ENCODE measurements at regions not wholly inside any gene's neighbourhood (a gene's known extent, or its start where the extent isn't known, plus 50 kb on each side); places are given as distances from the start of the nearest gene placed in this dataset.
A peak's percentile ranks its signal among the peaks of the same experiment; 100 is the strongest.

DNA sequence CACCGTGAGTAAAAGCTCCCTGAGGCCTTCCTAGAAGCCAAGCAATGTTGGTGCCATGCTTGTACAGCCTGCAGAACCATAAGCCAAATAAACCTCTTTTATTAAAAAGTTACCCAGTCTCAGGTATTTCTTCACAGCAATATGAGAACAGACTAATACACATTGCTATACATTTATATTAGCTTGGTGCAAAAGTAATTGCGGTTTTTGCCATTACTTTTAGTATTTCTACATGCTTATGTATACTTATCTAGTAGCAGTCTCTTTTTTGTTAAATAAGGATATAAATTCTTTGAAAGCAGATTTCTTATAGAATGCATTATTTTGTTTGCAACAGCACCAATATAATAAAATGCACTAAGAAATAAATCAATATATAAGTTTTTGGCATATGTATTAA lies 619.6 kb downstream of the FSCB start:
- intact Hi-C loops (cut with micrococcal nuclease; ENCODE audit: unreplicated experiment): no loop called here
- BruUV-seq (replicated peaks): no TSS peak
- DNase-seq (ENCODE audit: low spot score): no peak
- POLR2A ChIA-PET (ENCODE audit: low non-redundant PET): no interaction called here
- H3K27me3 ChIP-seq (replicated peaks; ENCODE audit: insufficient read depth, low read depth, low read length, poor library complexity): no peaks in the 10 kb centered on the region
- no peaks in the 10 kb centered on the region for H3K36me3 ChIP-seq (ENCODE audit: insufficient read depth, low read length, poor library complexity, severe bottlenecking)
- no peak overlapping the region for H3K4me3 ChIP-seq (ENCODE audit: low read depth, low read length, poor library complexity, severe bottlenecking)
- H3K27ac ChIP-seq (ENCODE audit: low read depth, low read length, poor library complexity, severe bottlenecking): no peak overlapping the region
- peaks cover 10% of the 10 kb centered on the region for H3K4me1 ChIP-seq (ENCODE audit: insufficient read depth, low read length, poor library complexity, severe bottlenecking)
- H3K9me3 ChIP-seq (ENCODE audit: low read depth, low read length, poor library complexity, severe bottlenecking): no peaks in the 10 kb centered on the region
- CTCF ChIA-PET: no interaction called here
- no peak for TF ChIP-seq EZH2 (IDR thresholded peaks at IDR 0.05; ENCODE audit: borderline replicate concordance, low read depth, low read length, poor library complexity, severe bottlenecking)
- TF ChIP-seq, protein P1, sequence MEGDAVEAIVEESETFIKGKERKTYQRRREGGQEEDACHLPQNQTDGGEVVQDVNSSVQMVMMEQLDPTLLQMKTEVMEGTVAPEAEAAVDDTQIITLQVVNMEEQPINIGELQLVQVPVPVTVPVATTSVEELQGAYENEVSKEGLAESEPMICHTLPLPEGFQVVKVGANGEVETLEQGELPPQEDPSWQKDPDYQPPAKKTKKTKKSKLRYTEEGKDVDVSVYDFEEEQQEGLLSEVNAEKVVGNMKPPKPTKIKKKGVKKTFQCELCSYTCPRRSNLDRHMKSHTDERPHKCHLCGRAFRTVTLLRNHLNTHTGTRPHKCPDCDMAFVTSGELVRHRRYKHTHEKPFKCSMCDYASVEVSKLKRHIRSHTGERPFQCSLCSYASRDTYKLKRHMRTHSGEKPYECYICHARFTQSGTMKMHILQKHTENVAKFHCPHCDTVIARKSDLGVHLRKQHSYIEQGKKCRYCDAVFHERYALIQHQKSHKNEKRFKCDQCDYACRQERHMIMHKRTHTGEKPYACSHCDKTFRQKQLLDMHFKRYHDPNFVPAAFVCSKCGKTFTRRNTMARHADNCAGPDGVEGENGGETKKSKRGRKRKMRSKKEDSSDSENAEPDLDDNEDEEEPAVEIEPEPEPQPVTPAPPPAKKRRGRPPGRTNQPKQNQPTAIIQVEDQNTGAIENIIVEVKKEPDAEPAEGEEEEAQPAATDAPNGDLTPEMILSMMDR (conservative IDR thresholded peaks at IDR 0.05; ENCODE audit: low read depth, low read length): no peak

DNA sequence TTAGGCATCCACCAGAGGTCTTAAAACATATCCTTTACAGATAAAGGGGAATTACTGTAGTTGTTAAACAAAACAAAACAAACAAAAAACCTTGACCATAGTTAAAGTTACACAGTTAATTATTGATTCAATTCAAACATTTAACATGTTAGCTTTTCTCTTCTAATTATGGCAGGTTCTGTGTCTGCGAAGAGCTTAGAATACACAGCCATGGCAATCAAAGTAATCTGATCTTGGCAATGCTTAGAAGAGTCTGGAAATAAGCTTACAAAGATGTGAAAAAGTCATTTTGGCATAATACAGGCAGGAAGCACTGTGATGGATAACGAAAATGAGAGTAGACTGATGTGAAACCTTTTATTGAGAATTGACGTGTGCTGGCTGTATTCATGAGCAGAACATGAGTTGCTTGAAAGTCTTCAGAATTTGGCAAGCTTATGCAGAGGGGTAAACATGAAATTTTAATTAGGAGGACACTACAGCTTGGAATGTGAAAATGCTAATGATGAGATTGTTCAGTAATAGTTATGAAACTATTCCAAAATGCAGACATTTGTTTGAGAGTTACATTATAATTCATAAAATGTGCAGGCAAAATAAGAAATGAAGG lies 629.6 kb downstream of the FSCB start:
- Histone ChIP-seq H3K4me1 (ENCODE audit: insufficient read depth, low read length, poor library complexity, severe bottlenecking) (peaks cover 6% of the 10 kb centered on the region), H3K4me3 (ENCODE audit: low read depth, low read length, poor library complexity, severe bottlenecking) (no peak overlapping the region), H3K27me3 (replicated peaks; ENCODE audit: insufficient read depth, low read depth, low read length, poor library complexity) (no peaks in the 10 kb centered on the region), H3K27ac (ENCODE audit: low read depth, low read length, poor library complexity, severe bottlenecking) (no peak overlapping the region), H3K9me3 (ENCODE audit: low read depth, low read length, poor library complexity, severe bottlenecking) (no peaks in the 10 kb centered on the region), H3K36me3 (ENCODE audit: insufficient read depth, low read length, poor library complexity, severe bottlenecking) (no peaks in the 10 kb centered on the region)
- ChIA-PET CTCF (no interaction called here), POLR2A (ENCODE audit: low non-redundant PET) (no interaction called here)
- BruUV-seq (replicated peaks): no TSS peak
- peak; percentile 12 for DNase-seq (ENCODE audit: low spot score)
- TF ChIP-seq, protein P1 (conservative IDR thresholded peaks at IDR 0.05; ENCODE audit: low read depth, low read length): no peak
- TF ChIP-seq EZH2 (IDR thresholded peaks at IDR 0.05; ENCODE audit: borderline replicate concordance, low read depth, low read length, poor library complexity, severe bottlenecking): no peak
- intact Hi-C loops (cut with micrococcal nuclease; ENCODE audit: unreplicated experiment): no loop called here

DNA sequence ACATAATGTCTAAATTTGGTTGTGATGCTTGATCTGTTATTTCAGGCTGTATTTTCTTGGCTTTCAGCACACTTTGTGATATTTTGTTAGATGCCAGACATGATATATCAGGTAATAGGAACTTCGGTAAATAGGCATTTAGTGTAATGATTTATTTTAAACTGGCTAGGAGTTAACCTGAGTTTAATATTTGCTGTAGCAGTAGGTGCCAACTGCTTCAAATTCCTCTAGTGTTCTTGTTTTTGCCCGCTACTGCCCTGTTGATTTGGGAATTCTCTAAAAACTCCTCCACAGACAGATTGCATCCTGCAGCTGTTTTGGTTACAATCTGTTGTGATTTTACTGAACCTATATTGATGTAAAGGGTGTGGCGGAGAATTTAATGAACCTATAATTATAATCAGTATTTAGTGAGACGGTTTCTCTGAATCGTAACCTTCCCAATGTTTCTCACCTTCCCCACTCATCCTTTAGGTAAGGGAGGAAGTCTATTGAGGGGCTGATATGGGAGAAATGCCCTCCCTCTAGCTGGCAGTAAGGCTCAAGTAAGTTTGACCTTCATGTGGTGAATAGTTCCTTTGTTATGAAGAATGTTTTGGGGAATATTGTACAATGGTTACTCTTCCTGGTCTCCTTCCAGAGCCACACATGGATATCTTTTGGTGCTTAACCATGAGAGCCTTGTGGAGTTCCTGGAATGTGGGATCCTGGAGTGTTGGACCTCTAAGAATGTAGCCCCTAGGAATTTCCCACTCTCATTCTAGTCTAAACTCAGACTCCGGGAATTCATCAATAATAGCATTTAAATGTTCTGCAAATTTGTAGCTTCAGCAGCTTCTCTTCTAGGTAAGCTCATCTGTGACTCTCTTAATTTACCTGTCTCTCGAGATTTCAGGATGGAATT lies 634.1 kb downstream of the FSCB start:
- Histone ChIP-seq H3K9me3 (ENCODE audit: low read depth, low read length, poor library complexity, severe bottlenecking) (no peaks in the 10 kb centered on the region), H3K4me3 (ENCODE audit: low read depth, low read length, poor library complexity, severe bottlenecking) (no peak overlapping the region), H3K27me3 (replicated peaks; ENCODE audit: insufficient read depth, low read depth, low read length, poor library complexity) (no peaks in the 10 kb centered on the region), H3K4me1 (ENCODE audit: insufficient read depth, low read length, poor library complexity, severe bottlenecking) (peaks cover 6% of the 10 kb centered on the region), H3K27ac (ENCODE audit: low read depth, low read length, poor library complexity, severe bottlenecking) (no peak overlapping the region), H3K36me3 (ENCODE audit: insufficient read depth, low read length, poor library complexity, severe bottlenecking) (no peaks in the 10 kb centered on the region)
- TF ChIP-seq EZH2 (IDR thresholded peaks at IDR 0.05; ENCODE audit: borderline replicate concordance, low read depth, low read length, poor library complexity, severe bottlenecking): no peak
- TF ChIP-seq, protein P1 (conservative IDR thresholded peaks at IDR 0.05; ENCODE audit: low read depth, low read length): no peak
- intact Hi-C loops (cut with micrococcal nuclease; ENCODE audit: unreplicated experiment): no loop called here
- ChIA-PET POLR2A (ENCODE audit: low non-redundant PET) (no interaction called here), CTCF (no interaction called here)
- BruUV-seq (replicated peaks): no TSS peak
- no peak for DNase-seq (ENCODE audit: low spot score)
